NCI-H2196 (cell line): ENCODE measurements at regions not wholly inside any gene's neighbourhood (a gene's known extent, or its start where the extent isn't known, plus 50 kb on each side); places are given as distances from the start of the nearest gene placed in this dataset.

Experiments
- DNase-seq: peaks from one replicate; lab custom pipeline; 2025; ENCODE audit not compliant: unreplicated experiment; lab: John Stamatoyannopoulos, UW

GRCh38 chr17:27973258-27974044 is 69.0 kb upstream of the NLK start:
- DNase-seq: no peak

GRCh38 chr17:27974045-27974436 is 68.4 kb upstream of the NLK start:
- no peak for DNase-seq

GRCh38 chr17:27974531-27975145 is 67.8 kb upstream of the NLK start:
- DNase-seq: no peak

GRCh38 chr17:27975146-27976011 is 67.1 kb upstream of the NLK start:
- DNase-seq: peak; percentile 50

GRCh38 chr17:27976331-27976730 is 66.1 kb upstream of the NLK start:
- no peak for DNase-seq

GRCh38 chr17:27977751-27978688 is 64.5 kb upstream of the NLK start:
- no peak for DNase-seq

- no peak for DNase-seq
Measured at GRCh38 chr17:27978689-27979175, 63.7 kb upstream of the NLK start.

GRCh38 chr17:27980043-27980442 is 62.4 kb upstream of the NLK start:
- DNase-seq: no peak

GRCh38 chr17:27981978-27982377 is 60.5 kb upstream of the NLK start:
- DNase-seq: no peak

GRCh38 chr17:27982688-27983087 is 59.8 kb upstream of the NLK start:
- no peak for DNase-seq

GRCh38 chr17:27983853-27984252 is 58.6 kb upstream of the NLK start:
- DNase-seq: no peak

- DNase-seq: no peak
Measured at GRCh38 chr17:27984404-27984803, 58.1 kb upstream of the NLK start.

GRCh38 chr17:27984816-27985215 is 57.7 kb upstream of the NLK start:
- no peak for DNase-seq

GRCh38 chr17:27985306-27985705 is 57.2 kb upstream of the NLK start:
- no peak for DNase-seq

GRCh38 chr17:27985736-27986399 is 56.6 kb upstream of the NLK start:
- no peak for DNase-seq

- no peak for DNase-seq
Measured at GRCh38 chr17:27986805-27987684, 55.4 kb upstream of the NLK start.

- no peak for DNase-seq
Measured at GRCh38 chr17:27989046-27989445, 53.4 kb upstream of the NLK start.

GRCh38 chr17:27990100-27990499 is 52.4 kb upstream of the NLK start:
- DNase-seq: no peak

- DNase-seq: no peak
Measured at GRCh38 chr17:27990979-27991378, 51.5 kb upstream of the NLK start.
